Gastrocnemius medialis (tissue), 4 donors: ENCODE measurements at regions not wholly inside any gene's neighbourhood (a gene's known extent, or its start where the extent isn't known, plus 50 kb on each side); places are given as distances from the start of the nearest gene placed in this dataset.

Experiments
- ATAC-seq, 2 donors: fragments of 150-250 bp; one replicate each; pipeline ENCODE4 v1.9.1; 2016
- DNase-seq, 2 donors: peaks; one replicate each; pipeline ENCODE4 v3.0.0-alpha.2; 2019
- H3K27ac ChIP-seq, 4 donors: fragments of 200-600 bp; sonication (generic); 1 replicate in 1 of 4; 2 replicates in 3 of 4; pipeline ENCODE4 v1.5.1; 2016 to 2018; ENCODE audit warnings: mild to moderate bottlenecking in 2 of 4, moderate library complexity in 1 of 4
- H3K27me3 ChIP-seq, 3 donors: fragments of 200-600 bp; sonication (generic) in 2 of 3; 1 replicate in 1 of 3; 2 replicates in 2 of 3; pipeline versions ENCODE4 v1.5.1 to v1.6.0; 2016 to 2019; ENCODE audit warnings: mild to moderate bottlenecking in 1 of 3, moderate library complexity in 1 of 3
- H3K36me3 ChIP-seq, 2 donors: fragments of 200-600 bp; sonication (generic) in 1 of 2; one replicate each; pipeline ENCODE4 v1.5.1; 2017 to 2018
- H3K4me1 ChIP-seq, 2 donors: fragments of 200-600 bp; sonication (generic) in 1 of 2; one replicate each; pipeline ENCODE4 v1.5.1; 2016 to 2017; ENCODE audit warnings: mild to moderate bottlenecking in 2 of 2
- H3K4me3 ChIP-seq, 4 donors: fragments of 200-600 bp; sonication (generic) in 3 of 4; 1 replicate in 1 of 4; 2 replicates in 3 of 4; pipeline ENCODE4 v1.5.1; 2016 to 2019; ENCODE audit warnings: mild to moderate bottlenecking in 2 of 4
- H3K9me3 ChIP-seq, 3 donors: fragments of 200-600 bp; sonication (generic) in 2 of 3; 1 replicate in 1 of 3; 2 replicates in 2 of 3; pipeline ENCODE4 v1.5.1; 2016 to 2019
- POLR2A ChIP-seq, 2 donors: fragments of 450-650 bp; IDR thresholded peaks; one replicate each; pipeline ENCODE4 v1.6.1; 2017; ENCODE audit warnings: antibody characterized with exemption in 2 of 2, mild to moderate bottlenecking in 2 of 2, moderate library complexity in 2 of 2
- in situ Hi-C, 4 donors: fragments of 200-750 bp; cut with MboI; loops; one replicate each; pipeline versions ENCODE4 v1.15.0 to v1.8.0; 2017; ENCODE audit warnings: low sequenced_read_pairs in 4 of 4
- intact Hi-C: fragments of 100-400 bp; cut with DNase I; formaldehyde crosslinking; loops from one replicate; pipeline ENCODE4 v1.15.1; 2023; ENCODE audit warnings: low total_unique reads
- TF ChIP-seq, protein P1 (sequence below), 5 experiments: fragments of 450-650 bp in 3 of 5; fragments of 200-600 bp in 2 of 5; sonication (generic) in 2 of 5; IDR thresholded peaks in 4 of 5; conservative IDR thresholded peaks in 1 of 5; 1 replicate in 4 of 5; 2 replicates in 1 of 5; pipeline ENCODE4 v1.5.1; 2016 to 2019; ENCODE audit warnings: antibody characterized with exemption in 5 of 5, mild to moderate bottlenecking in 3 of 5, moderate library complexity in 3 of 5

- H3K27me3 ChIP-seq = no peaks in the 10 kb centered on the region
- no peaks in the 10 kb centered on the region for H3K9me3 ChIP-seq
- in situ Hi-C loops (no loop called here), intact Hi-C loops (no loop called here)
- H3K36me3 ChIP-seq = no peaks in the 10 kb centered on the region
- H3K4me3 ChIP-seq = no peak overlapping the region
- DNase-seq (no peak), ATAC-seq (no peak)
- TF ChIP-seq POLR2A (IDR thresholded peaks at IDR 0.05) = no peak
- TF ChIP-seq, protein P1, sequence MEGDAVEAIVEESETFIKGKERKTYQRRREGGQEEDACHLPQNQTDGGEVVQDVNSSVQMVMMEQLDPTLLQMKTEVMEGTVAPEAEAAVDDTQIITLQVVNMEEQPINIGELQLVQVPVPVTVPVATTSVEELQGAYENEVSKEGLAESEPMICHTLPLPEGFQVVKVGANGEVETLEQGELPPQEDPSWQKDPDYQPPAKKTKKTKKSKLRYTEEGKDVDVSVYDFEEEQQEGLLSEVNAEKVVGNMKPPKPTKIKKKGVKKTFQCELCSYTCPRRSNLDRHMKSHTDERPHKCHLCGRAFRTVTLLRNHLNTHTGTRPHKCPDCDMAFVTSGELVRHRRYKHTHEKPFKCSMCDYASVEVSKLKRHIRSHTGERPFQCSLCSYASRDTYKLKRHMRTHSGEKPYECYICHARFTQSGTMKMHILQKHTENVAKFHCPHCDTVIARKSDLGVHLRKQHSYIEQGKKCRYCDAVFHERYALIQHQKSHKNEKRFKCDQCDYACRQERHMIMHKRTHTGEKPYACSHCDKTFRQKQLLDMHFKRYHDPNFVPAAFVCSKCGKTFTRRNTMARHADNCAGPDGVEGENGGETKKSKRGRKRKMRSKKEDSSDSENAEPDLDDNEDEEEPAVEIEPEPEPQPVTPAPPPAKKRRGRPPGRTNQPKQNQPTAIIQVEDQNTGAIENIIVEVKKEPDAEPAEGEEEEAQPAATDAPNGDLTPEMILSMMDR (IDR thresholded peaks at IDR 0.05 in 4 of 5, conservative IDR thresholded peaks at IDR 0.05 in 1 of 5) = no peak
- H3K4me1 ChIP-seq = no peaks in the 10 kb centered on the region
- H3K27ac ChIP-seq = no peak overlapping the region
These were observed 385.2 kb upstream of the ZFHX3 start for GRCh38 chr16:73432850-73433730.

- TF ChIP-seq, protein P1 (IDR thresholded peaks at IDR 0.05 in 4 of 5, conservative IDR thresholded peaks at IDR 0.05 in 1 of 5) = no peak
- TF ChIP-seq POLR2A (IDR thresholded peaks at IDR 0.05) = no peak
- no peaks in the 10 kb centered on the region for H3K9me3 ChIP-seq
- no peak for DNase-seq
- H3K36me3 ChIP-seq = no peaks in the 10 kb centered on the region
- no peaks in the 10 kb centered on the region for H3K4me1 ChIP-seq
- intact Hi-C loops (no loop called here), in situ Hi-C loops (no loop called here)
- H3K27me3 ChIP-seq = no peaks in the 10 kb centered on the region
- ATAC-seq = no peak
- no peak overlapping the region for H3K4me3 ChIP-seq
- H3K27ac ChIP-seq = no peak overlapping the region
These were observed 382.2 kb upstream of the ZFHX3 start for GRCh38 chr16:73430138-73430537.

DNA sequence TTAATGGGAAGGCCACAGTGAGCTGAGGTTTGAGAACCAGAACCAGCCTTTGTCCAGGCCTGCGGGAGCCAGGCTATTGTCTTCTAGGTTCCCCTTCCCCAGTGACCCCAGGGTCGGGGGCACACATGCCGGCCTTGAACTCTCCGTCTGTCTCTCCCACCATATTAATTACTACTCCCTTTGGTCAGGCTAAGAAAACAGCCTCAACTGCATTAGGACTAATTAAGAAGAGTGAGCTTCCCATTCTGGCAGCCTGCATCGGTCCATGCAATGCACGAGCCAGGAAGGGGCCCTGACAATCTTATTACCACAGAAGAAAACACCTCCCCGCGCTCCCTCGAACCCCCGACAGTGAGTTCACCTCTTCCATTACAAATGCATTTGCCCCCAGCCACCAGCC is 380.2 kb upstream of the ZFHX3 start:
- no peak for DNase-seq
- Histone ChIP-seq H3K9me3 (no peaks in the 10 kb centered on the region), H3K4me1 (no peaks in the 10 kb centered on the region), H3K36me3 (no peaks in the 10 kb centered on the region), H3K27ac (no peak overlapping the region), H3K4me3 (no peak overlapping the region), H3K27me3 (no peaks in the 10 kb centered on the region)
- ATAC-seq = no peak
- in situ Hi-C loops (no loop called here), intact Hi-C loops (no loop called here)
- TF ChIP-seq POLR2A (IDR thresholded peaks at IDR 0.05) = no peak
- TF ChIP-seq, protein P1 (IDR thresholded peaks at IDR 0.05 in 4 of 5, conservative IDR thresholded peaks at IDR 0.05 in 1 of 5) = no peak

- no peaks in the 10 kb centered on the region for H3K9me3 ChIP-seq
- in situ Hi-C loops = no loop called here
- DNase-seq (no peak), ATAC-seq (no peak)
- intact Hi-C loops = no loop called here
- TF ChIP-seq POLR2A (IDR thresholded peaks at IDR 0.05) = no peak
- H3K36me3 ChIP-seq = no peaks in the 10 kb centered on the region
- H3K4me1 ChIP-seq = no peaks in the 10 kb centered on the region
- no peak overlapping the region for H3K27ac ChIP-seq
- no peak overlapping the region for H3K4me3 ChIP-seq
- no peaks in the 10 kb centered on the region for H3K27me3 ChIP-seq
These were observed 379.2 kb upstream of the ZFHX3 start for GRCh38 chr16:73427164-73427563.

DNA sequence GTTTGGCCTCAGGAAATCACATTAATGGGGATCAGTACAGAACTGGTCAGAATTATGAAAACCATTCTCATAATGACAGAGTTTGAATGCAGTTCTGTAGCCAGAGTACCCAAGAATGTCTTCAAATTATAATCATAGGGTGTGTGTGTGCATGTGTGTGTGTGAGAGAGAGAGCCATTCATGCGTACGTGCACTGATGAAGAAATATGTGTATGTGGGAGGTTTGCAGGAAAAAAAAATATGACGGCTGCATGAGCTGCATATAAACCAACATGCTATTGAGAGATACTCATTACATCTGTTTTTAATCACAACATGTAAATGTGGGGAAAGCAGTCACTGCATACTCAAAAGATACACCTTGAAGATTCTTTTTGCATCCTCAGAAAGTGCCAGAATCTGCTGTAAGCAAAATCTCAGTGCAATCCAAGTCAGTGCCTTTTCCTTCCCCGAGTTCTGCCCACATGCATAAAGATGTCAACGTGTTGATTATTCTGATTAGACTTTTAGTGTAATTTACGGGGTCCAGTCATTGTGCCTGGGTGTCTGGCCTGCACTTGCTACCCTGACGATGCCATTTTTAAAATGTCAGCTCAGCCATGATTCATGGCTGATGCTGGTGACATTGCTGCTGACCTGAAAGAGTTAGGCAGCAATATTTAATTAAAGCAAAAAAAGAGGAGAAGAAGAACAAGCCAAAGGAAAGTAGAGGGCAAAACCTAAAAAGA is 378.7 kb upstream of the ZFHX3 start:
- no peaks in the 10 kb centered on the region for H3K36me3 ChIP-seq
- no peak overlapping the region for H3K4me3 ChIP-seq
- intact Hi-C loops (no loop called here), in situ Hi-C loops (no loop called here)
- H3K27ac ChIP-seq = no peak overlapping the region
- H3K27me3 ChIP-seq = no peaks in the 10 kb centered on the region
- no peaks in the 10 kb centered on the region for H3K4me1 ChIP-seq
- TF ChIP-seq, protein P1 (IDR thresholded peaks at IDR 0.05 in 4 of 5, conservative IDR thresholded peaks at IDR 0.05 in 1 of 5) = no peak
- no peak for ATAC-seq
- DNase-seq = no peak
- no peaks in the 10 kb centered on the region for H3K9me3 ChIP-seq
